ENCODE measurements at regions not wholly inside any gene's neighbourhood (a gene's known extent, or its start where the extent isn't known, plus 50 kb on each side); places are given as distances from the start of the nearest gene placed in this dataset.

GRCh38 chr1:229116114-229116513 lies 154.8 kb upstream of the RAB4A start:
- peaks cover 0 to 11% of the 10 kb centered on the region in 2 donors for H3K9me3 ChIP-seq (replicated peaks in 1 of 2; ENCODE audit: control insufficient read depth in 1 of 2, insufficient read depth in 1 of 2, low read length in 2 of 2)
- intact Hi-C loops (cut with micrococcal nuclease) = no loop called here
- TF ChIP-seq CTCF (IDR thresholded peaks at IDR 0.05) = no peak
- Mint-ChIP-seq H3K27me3 (ENCODE audit: low read depth in 3 of 3) (peaks cover 0 to 4% (median 0%) of the 10 kb centered on the region in 3 donors), H3K27ac (peak overlapping the region in 1 of 7 donors; percentile 66), H3K9me3 (peaks cover 3 to 12% (median 8%) of the 10 kb centered on the region in 7 donors), H3K4me3 (no peak overlapping the region), H3K4me1 (peaks cover 21% of the 10 kb centered on the region), H3K36me3 (peaks cover 1 to 8% of the 10 kb centered on the region in 2 donors)
- no peak overlapping the region for H2AFZ ChIP-seq (ENCODE audit: insufficient read depth, low read depth, low read length, poor library complexity, severe bottlenecking)
- H3K36me3 ChIP-seq (replicated peaks in 1 of 2; ENCODE audit: control insufficient read depth in 1 of 2, insufficient read depth in 2 of 2, low read length in 2 of 2) = no peaks in the 10 kb centered on the region
- WGBS (ENCODE audit: insufficient coverage) = 100% methylated on average over 6 of the region's 16 CpGs
- H3K4me1 ChIP-seq (ENCODE audit: control insufficient read depth in 1 of 2, insufficient read depth in 2 of 2, low read length in 2 of 2) = peaks cover 7 to 11% of the 10 kb centered on the region in 2 donors
- no peaks in the 10 kb centered on the region for H4K20me1 ChIP-seq (ENCODE audit: insufficient read depth, low read length)
- H3K9ac ChIP-seq (ENCODE audit: insufficient read depth, low read length, poor library complexity, severe bottlenecking) = no peak overlapping the region
- H3K27me3 ChIP-seq (ENCODE audit: control insufficient read depth in 2 of 2, insufficient read depth in 2 of 2, low read length in 2 of 2) = no peaks in the 10 kb centered on the region
- no peak for DNase-seq
- no peaks in the 10 kb centered on the region for H3K79me2 ChIP-seq (ENCODE audit: insufficient read depth, low read length)
- no peak overlapping the region for H3K27ac ChIP-seq (ENCODE audit: low read depth in 1 of 2, low read length in 2 of 2)
- no peak overlapping the region for H3K4me2 ChIP-seq (replicated peaks; ENCODE audit: extremely low read depth, low read length, poor library complexity, severe bottlenecking)
- no peak overlapping the region for H3K4me3 ChIP-seq (replicated peaks in 1 of 3; ENCODE audit: low read depth in 2 of 3, low read length in 3 of 3)

DNA sequence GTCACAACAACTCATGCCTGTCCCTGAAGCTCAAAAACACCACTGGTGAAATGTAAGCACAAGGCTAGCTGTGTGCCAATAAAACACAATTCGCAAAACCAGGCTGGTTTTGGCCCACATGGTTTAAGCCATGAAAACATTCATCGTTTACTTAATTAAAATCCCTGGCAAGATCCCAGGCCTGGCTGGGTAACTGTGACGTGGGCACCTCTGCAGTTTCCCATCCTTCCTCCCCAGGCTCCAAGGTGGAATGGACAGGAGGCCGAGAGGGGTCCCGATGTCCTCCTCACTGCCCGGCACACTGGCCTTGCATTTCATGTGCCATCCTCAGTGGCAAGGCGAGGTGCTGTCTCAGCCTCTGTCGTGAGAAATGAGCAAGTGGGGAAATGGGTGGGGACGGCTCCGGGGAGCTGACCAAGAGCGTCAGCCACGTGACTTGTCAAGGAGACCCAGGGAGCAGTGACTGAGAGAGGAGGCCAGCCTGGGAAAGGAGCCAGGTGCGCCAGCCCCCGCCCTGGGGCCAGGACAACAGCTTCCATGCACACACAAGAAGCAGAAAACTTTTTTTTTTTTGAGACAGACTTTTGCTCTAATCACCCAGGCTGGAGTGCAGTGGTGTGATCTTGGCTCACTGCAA lies 153.1 kb upstream of the RAB4A start:
- no peaks in the 10 kb centered on the region for H4K20me1 ChIP-seq (ENCODE audit: insufficient read depth, low read length)
- peaks cover 0 to 4% (median 3%) of the 10 kb centered on the region in 3 donors for H3K27me3 Mint-ChIP-seq (ENCODE audit: low read depth in 3 of 3)
- H3K27ac ChIP-seq (ENCODE audit: low read depth in 1 of 2, low read length in 2 of 2) = no peak overlapping the region
- peaks cover 3 to 12% (median 8%) of the 10 kb centered on the region in 7 donors for H3K9me3 Mint-ChIP-seq
- peak overlapping the region in 2 of 7 donors; percentile 52 to 66 for H3K27ac Mint-ChIP-seq
- peak overlapping the region; percentile 2 for H2AFZ ChIP-seq (ENCODE audit: insufficient read depth, low read depth, low read length, poor library complexity, severe bottlenecking)
- peaks cover 18% of the 10 kb centered on the region for H3K4me1 Mint-ChIP-seq
- no peak overlapping the region for H3K4me2 ChIP-seq (replicated peaks; ENCODE audit: extremely low read depth, low read length, poor library complexity, severe bottlenecking)
- DNase-seq = peak; percentile 59 to 88 (median 62)
- H3K9me3 ChIP-seq (replicated peaks in 1 of 2; ENCODE audit: control insufficient read depth in 1 of 2, insufficient read depth in 1 of 2, low read length in 2 of 2) = peaks cover 0 to 11% of the 10 kb centered on the region in 2 donors
- no peak overlapping the region for H3K9ac ChIP-seq (ENCODE audit: insufficient read depth, low read length, poor library complexity, severe bottlenecking)
- no peaks in the 10 kb centered on the region for H3K27me3 ChIP-seq (ENCODE audit: control insufficient read depth in 2 of 2, insufficient read depth in 2 of 2, low read length in 2 of 2)
- intact Hi-C loops (cut with micrococcal nuclease) = no loop called here
- peak overlapping the region in 1 of 2 donors; percentile 40 for H3K4me3 Mint-ChIP-seq
- peaks cover 1 to 6% of the 10 kb centered on the region in 2 donors for H3K36me3 Mint-ChIP-seq
- no peaks in the 10 kb centered on the region for H3K79me2 ChIP-seq (ENCODE audit: insufficient read depth, low read length)
- no peaks in the 10 kb centered on the region for H3K36me3 ChIP-seq (replicated peaks in 1 of 2; ENCODE audit: control insufficient read depth in 1 of 2, insufficient read depth in 2 of 2, low read length in 2 of 2)
- peaks cover 7 to 11% of the 10 kb centered on the region in 2 donors for H3K4me1 ChIP-seq (ENCODE audit: control insufficient read depth in 1 of 2, insufficient read depth in 2 of 2, low read length in 2 of 2)
- 83% methylated on average over 2 of the region's 14 CpGs for WGBS (ENCODE audit: insufficient coverage)
- no peak overlapping the region for H3K4me3 ChIP-seq (replicated peaks in 1 of 3; ENCODE audit: low read depth in 2 of 3, low read length in 3 of 3)
- TF ChIP-seq CTCF (IDR thresholded peaks at IDR 0.05) = no peak

All from CD14-positive monocyte (primary cell).